CD4-positive, alpha-beta T cell treated with Interleukin-4 for 4 hours (primary cell): ENCODE measurements at regions not wholly inside any gene's neighbourhood (a gene's known extent, or its start where the extent isn't known, plus 50 kb on each side); places are given as distances from the start of the nearest gene placed in this dataset.

Experiments used
- DNase-seq: peaks from one replicate; pipeline ENCODE4 v3.0.0-alpha.2; 2020

DNA sequence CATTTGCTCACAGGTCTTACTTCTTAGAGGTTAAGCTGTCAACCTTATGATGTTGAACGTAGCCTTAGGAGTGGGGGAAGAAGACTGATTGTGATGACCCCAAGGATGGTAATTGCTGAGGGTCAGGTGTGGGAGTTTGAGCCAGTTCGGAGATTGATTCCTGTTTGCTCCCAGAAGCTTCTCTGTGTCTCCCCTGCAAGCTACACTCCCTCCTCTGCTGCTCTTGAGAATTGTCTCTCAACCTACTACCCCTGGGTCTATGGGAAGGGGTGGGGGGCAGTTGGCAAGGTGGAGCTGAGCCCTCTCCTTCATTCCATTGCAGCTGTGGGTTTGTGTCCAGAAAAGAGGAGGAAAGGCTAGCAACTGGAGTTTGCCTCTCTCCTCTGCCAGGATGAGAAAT lies 113.8 kb downstream of the PLEKHG1 start:
- DNase-seq, result no peak

DNA sequence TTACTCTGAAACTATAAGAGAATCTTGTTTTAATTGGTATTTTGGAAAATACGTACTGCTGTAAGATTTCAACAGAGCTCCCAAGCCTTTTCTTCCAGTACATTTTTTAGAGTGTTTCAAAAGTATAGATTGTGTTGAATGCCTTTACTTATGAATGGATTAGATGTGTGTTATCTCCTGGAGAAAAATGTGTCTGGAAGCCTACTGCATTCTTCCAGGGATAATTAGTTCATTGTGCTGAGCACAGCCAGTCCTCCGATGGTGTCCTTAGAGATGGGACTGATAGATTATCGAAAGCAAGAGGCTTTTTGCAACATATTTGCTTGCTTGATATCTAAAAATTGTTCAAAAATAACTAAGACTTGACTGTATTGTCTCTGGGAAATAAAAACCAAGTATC lies 114.2 kb downstream of the PLEKHG1 start:
- no peak for DNase-seq

DNA sequence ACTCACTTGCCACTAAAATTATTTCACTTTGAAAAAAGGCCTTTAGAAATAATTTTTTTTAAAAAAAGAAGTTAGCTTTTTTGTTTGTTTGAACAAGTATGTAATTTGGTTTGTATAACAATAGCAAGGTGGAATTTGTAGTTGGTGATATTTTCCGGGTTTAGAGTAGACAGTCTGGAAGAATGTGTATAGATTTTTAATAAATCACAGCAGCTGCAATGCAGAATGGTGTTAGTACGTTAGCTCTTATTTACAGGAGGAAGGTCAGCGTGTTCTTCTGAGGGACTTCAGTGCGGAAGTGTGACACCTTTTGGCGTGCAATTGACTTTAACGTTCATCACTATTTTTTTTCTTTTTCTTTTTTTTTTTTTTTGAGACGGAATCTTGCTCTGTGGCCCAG lies 115.4 kb downstream of the PLEKHG1 start:
- no peak for DNase-seq

DNA sequence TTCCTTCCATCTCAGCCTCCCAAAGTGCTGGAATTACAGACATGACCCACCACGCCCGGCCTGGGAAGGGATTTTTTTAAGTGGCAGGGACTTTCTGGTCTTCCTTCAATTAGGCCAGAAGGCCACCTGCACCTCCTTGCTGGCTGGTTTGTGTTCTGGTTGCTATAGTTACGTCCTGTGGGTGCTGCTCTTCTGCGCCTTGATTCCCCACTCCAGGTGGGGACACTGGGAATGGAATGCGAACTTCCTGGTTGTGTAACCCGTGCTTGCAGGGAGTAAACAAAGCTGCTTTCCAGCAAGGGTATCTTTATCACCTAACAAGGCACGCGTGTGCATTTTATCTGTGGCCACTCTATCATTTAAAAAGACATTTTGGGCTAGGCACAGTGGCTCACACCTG lies 117.7 kb downstream of the PLEKHG1 start:
- no peak for DNase-seq

DNA sequence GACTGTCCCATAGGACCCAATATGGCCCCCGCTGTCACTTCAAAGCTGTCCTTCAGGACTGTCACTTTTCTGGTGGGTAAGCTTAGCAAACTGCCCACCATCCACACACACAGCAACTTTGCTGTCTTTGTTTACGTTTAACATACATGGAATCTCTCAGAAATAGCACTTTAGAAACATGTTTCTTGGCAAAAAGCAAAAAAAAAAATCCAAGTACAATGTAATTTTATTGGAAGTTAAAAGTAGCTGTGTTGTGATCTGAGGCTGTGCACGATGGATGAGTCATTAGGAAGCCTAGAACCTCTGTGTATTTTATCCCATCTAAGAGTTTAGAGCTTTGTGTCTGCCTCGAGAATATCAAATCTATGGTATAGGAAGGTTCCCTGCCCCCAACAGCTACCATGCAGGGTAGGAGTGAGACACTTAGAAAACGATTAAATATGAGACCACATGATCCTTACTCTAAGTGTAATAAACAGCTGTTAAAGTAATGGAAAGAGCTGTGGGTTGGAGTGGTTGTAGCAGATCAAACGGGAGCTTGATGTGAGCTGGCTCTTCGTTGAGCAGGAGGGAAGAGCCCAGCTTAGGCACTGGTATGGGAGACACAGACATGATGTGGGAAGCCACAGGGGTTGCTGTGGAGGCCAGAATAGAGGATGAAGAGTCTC lies 119.5 kb downstream of the PLEKHG1 start:
- no peak for DNase-seq

DNA sequence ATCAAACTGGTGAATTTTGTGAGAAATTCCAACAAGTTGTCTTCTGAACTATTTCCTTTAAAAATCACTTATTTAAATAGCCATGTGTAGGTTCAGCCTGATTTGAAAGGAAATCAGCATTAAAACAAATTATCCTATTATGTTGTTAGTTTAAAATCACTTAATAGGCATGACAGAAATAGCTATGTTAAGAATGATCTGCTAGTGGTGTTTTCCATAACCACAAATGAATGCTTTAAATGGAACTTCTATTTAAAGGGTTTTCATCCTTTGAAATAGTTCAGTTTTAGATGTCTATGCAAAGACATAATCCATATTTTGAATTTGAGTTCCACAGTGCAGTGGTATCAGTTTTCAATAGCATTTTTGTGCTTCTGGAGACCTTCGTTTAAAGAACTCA lies 120.1 kb downstream of the PLEKHG1 start:
- no peak for DNase-seq

DNA sequence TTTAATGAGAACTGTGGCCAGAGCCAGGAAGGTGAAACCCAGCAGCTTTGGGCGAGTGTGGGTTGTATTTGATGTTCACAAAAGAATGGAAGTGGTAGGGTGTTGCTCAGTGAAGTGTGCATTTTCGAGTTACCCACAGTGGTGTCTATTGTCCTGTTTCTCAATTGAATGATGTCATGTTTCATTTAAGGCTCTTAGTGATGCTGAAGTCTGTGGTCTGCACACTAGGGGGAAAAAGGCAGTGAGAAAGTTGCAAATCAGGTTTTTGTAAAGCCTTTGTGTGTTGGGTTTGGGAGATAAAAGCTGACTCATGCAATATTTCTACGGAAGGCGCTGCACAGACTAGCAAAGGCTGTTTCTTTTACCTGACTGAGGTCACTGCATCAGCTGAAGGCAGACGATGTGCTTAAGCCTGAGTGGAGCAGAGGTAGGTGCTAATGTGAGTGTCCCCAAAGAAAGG lies 121.1 kb downstream of the PLEKHG1 start:
- DNase-seq, result no peak

DNA sequence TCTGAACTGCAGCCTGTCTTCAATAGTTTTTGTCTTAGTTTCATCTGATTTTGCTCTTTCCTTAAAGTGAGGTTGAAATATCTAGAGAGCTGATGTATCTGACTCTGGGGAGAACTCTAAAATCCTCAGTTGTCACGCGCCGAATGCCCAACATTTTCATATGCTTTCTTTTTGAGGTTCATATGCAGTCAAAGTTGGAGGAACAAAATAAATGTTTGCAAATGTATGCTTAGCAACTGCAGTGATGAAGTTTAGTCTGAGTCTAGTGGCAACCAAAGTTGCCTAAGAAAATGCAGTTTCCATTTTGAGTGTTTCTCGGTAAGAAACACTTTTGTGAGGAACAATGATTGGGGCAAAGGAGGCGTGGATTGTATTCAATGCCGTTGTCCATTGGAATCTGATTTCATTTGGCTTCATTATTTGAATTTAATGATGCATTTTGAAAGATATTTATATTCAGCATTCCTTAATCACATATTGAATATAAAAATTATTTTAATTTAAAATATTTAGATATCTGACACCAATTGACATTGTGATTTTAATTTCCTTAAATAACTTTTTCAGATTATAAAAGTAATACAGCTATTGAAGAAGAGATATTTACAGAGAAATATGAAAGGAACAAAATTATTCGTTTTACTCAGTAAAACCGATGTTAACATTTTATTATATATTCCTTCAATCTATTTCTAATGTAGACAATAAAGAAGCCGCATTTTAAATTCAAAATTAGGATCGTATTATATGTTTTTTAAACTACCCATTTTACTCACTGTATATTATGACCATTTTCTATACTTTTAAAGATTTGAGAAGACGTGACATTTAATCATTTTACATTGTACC lies 122.0 kb downstream of the PLEKHG1 start:
- no peak for DNase-seq

DNA sequence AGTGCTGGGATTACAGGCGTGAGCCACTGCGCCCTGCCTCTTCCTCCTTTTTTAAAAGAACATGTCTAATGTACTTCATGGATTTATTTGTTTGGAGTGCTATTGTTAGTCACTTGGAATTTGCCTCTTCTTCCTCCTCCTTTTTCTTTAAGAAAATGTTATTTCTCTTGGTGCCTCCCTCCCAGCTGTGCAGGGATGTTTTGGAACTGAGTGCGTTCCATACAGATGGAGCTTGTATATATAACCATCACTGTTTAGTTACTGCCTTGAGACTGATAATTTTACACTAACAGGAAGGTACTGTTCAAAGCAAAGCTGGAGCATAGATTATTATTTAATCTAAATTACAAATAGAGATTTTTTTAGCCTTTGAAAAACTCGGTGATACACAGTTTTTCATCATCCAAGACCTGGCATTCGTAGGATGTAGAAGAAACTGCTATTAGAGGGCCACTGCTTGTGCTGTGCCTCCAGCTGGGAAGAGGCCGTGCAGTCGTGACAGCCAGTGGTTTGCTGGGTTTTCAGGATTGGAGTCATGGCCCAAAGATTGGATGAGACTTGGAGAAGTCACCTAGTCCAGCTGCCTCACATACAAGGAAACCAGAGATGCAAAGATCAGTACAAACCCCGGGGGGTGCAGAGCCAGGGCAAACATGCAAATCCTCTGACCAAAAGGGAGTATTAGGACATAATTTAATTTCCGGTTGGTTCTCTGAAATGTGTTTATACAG lies 123.1 kb downstream of the PLEKHG1 start:
- no peak for DNase-seq

DNA sequence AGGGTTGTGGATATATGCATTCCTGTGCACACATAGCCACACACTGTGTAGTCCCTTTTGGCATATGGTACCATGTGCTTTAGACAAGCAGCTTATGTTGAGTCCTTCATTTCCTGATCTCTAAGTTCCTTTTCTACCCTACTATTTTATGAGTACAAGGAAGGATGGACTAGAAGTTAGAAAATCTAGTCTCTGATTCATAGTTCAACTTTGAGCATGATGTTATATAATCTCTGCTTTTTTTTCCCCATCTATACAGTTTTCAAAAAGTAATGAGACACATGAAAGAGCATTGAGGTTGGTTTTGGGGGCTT lies 123.6 kb downstream of the PLEKHG1 start:
- no peak for DNase-seq

DNA sequence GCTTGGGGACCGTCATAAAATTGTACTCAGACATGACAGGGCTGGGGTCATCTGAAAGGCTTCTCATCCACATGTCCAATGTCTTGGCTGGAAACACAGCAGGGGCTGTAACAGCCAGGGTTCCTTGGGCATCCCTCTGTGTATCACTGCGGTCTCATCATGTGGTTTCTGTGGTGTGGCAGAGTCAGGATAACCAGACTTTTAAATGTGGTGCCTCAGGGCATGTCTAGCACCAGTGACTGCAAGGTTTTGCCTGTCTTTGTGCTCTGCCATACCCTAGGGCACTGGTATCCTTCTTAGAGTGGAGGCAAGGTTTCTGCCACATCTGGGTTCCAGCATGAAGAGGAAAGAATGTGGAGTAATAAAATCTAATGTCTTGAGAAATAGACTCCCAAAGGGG lies 124.2 kb downstream of the PLEKHG1 start:
- no peak for DNase-seq

DNA sequence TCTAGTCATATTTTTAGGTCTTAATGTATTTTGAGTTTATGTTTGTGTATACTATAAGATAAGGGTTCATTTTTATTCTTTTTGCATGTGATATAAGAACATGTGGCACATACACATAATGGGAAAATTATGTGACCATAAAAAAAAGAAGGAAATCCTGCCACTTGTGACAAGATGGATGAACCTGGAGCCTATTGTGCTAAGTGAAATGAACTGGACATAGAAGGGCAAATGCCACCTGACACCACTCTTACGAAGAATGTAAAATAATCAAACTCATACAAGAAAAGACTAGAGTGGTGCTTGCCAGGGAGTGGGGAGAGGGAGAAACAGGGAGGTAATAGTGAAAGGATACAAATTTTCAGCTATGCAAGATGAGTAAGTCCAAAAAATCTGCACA lies 126.1 kb downstream of the PLEKHG1 start:
- no peak for DNase-seq

DNA sequence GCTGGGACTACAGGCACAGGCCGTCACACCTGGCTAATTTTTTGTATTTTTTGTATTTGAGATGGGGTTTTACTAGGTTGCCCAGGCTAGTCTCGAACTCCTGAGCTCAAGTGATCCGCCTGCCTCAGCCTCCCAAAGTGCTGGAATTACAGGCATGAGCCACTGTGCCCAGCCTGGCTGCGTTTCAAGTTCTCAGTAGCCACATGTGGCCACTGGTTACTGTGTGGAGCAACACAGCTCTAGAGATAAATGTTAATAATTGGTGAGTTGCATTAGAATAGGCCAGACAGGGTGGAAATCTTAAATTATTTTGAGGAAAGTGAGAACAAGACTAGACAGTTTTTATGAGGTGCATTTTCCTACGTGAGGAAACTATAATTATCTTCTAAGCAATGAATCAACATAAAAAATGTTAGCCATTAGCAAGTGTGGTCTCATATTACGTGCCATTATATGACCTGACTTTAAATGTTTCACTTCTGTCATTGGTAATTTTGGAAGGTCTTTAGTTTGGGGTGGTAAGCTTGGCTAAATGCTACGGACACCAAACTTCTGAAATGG lies 129.6 kb downstream of the PLEKHG1 start:
- no peak for DNase-seq

DNA sequence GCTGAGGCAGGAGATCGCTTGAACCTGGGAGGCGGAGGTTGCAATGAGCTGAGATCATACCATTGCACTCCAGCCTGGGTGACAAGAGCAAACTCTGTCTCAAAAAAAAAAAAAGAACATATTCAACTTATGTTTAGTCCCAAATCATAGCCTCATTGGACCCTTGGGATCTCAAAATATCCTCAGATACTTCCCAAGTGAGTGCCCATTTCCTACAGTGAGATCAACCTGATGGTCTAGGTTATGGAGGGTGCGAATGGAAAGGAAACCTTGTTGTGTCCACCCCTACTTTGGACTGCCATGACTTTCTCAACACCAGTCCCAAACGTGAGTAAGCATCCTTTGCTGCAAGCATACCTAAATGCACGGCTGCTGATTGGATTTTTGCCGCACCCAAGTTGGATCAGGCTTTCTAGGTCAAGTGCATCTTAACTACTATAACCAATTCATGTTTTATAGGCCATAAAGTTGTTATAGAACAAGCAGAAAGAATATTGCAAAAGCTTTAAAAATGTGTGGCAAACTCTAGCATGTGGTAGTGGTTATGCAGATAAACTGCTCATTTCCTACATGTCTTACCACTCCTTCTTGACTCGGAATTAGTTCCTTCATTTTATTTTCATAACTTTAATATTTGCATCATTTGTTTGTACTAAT lies 131.2 kb downstream of the PLEKHG1 start:
- no peak for DNase-seq

DNA sequence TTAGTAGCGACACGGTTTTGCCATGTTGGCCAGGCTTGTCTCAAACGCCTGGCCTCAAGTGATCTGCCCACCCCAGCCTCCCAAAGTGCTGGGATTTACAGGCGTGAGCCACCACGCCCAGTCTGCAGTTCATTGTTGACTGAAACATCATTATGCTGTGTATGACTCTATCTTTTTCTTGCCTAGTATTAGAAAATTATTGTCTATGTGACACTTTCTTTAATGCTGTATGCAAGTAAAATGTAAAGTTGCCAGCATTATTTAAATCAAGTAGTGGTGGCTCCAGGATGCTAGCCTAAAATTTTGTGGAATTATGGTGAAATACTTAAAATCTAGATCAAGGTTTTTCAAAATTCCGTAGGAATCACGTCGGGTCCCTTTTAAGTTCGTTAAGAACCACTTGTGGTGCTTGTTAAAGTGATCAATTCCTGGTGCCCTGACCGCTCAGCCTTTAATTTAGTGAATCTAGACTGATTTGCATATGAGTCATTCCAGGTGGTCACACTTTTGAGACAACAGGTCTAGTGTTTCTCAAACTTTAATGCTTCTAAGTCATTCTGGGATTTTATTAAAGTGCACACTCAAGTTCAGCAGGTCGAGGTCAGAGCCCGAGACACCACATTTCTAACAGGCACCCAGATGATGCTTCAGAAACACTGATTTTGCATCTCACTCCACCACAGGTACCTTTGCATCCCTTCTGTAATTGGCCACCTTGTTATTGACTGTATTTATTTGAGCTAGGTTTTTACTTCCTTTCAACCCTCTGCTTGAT lies 132.6 kb upstream of the MTHFD1L start:
- no peak for DNase-seq

DNA sequence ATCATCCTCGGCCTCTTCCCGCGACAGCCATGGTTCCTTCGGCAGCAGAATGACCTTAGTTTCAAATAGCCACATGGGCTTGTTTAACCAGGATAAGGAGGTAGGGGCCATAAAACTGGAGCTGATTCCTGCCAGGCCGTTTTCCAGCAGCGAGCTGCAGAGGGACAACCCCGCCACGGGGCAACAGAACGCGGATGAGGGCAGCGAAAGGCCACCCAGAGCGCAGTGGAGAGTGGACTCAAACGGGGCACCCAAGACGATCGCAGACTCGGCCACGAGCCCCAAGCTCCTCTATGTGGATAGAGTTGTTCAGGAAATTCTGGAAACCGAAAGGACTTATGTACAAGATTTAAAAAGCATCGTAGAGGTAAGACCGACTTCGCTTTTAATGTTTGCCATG lies 131.8 kb upstream of the MTHFD1L start:
- no peak for DNase-seq

DNA sequence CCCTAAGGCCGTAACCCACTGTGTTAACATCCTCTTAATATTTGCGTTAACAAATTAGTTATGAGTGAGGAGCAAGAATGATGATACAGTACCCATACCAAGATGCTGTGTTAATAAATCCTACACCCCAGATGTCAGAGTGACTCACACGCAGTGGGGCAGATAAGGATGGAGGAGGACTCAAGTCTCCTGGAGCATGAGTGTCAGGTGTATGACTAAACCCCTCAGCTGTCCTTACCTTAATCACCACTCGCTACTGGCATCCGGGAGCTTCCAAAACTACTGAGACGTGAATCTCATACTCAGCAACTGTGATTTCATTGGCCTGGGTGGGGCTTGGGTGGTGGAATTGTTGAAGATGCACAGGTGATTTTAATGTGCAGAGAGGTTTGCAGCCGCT lies 131.3 kb upstream of the MTHFD1L start:
- no peak for DNase-seq

DNA sequence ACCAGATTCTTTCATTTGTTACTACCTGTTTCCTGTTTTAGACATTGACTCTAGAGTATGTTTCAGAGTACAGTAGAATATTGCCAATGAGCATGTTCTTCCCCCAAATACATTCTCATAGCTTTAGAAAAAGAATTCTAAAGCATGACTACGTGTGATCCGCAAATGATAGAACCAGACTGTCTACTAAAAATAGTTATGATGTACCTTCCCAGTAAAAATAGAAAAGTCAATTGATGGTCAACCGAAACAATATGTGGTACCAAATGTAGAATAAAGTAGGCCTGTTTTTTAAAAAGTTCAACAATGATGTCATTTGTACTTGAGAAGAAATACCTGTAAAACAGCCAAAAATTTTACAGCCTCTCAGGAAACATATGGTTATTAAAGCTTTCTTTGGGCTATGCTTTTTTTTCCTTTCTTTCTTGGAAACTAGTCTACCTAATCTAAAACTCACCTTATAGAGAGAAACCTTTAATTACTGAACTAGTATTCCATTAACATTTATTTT lies 130.1 kb upstream of the MTHFD1L start:
- DNase-seq, result no peak

DNA sequence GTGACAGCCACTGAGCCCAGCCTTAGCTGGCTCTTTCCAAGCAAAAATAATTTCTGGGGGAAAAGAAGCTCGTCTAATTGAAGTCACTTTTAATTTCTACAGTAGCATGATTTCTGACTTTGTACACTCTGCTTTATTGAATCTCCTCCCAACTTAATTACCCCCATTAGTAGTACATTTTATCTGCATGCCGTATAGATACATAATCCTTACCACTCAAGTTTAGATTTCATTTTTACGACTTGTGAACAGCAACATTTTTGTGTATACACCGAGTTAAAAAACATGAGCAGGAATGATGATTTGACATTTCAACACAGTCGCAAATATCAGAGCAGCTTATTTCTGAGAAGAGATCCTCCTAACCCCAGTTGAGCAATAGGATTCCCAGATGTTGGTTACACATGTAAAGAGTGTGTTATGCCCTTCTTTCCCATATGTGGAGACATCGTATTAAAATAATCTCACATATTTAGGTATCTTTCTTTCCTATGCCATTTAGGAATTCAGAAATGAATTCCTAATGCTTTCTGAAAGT lies 127.3 kb upstream of the MTHFD1L start:
- DNase-seq, result no peak

DNA sequence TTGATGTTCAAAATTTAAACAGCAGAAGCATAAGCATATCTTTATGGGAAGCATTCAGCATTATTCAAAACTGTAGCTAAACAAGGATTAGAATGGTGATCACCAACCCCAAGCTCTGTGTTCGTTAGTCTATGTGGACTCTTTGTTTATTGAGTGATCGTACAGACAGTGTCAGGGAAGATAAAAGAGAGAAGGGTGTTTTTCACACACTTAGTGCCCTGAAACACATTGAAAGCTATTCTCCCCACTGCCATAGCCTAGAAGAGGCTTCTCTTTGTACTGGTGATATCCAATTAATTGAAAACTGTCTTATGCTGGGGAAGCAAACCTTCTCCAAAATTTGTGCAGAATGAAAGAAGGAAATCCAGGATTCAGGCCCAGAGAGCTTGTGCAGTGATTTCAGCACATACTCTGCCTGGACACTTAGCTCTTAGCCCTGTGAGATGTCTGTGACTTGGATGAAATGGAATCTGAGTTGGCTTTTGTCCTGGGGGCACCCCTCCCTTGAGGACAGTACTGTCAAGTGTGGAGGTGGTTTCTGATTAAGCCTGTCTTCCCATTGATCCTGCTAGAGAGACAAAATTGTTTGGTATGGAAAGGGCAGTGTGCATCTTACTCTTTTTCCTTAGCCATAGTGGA lies 125.7 kb upstream of the MTHFD1L start:
- DNase-seq, result no peak

DNA sequence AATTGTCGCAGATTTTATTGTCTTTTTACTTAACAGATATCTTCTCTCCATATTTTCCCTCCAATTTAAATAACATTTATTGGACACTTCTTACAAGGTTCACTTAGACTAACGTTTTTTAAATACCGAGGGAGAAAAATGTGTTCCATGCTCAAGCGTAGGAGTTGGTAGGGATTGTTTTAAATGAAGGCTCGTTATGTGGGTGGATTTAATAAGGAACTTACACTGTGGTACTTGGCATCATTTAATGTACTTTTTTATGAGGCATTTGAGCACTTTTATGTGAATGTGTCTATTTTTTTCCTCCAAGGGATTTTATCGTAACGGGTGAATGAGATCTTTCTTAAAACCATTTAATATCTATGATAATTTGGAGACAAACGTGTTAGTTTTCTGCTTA lies 125.0 kb upstream of the MTHFD1L start:
- DNase-seq, result no peak
